ENCODE measurements at regions not wholly inside any gene's neighbourhood (a gene's known extent, or its start where the extent isn't known, plus 50 kb on each side); places are given as distances from the start of the nearest gene placed in this dataset.

- TF ChIP-seq, protein P1, sequence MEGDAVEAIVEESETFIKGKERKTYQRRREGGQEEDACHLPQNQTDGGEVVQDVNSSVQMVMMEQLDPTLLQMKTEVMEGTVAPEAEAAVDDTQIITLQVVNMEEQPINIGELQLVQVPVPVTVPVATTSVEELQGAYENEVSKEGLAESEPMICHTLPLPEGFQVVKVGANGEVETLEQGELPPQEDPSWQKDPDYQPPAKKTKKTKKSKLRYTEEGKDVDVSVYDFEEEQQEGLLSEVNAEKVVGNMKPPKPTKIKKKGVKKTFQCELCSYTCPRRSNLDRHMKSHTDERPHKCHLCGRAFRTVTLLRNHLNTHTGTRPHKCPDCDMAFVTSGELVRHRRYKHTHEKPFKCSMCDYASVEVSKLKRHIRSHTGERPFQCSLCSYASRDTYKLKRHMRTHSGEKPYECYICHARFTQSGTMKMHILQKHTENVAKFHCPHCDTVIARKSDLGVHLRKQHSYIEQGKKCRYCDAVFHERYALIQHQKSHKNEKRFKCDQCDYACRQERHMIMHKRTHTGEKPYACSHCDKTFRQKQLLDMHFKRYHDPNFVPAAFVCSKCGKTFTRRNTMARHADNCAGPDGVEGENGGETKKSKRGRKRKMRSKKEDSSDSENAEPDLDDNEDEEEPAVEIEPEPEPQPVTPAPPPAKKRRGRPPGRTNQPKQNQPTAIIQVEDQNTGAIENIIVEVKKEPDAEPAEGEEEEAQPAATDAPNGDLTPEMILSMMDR (IDR thresholded peaks at IDR 0.05) = no peak
- no peak for TF ChIP-seq POLR2A (IDR thresholded peaks at IDR 0.05)
These were observed 178.7 kb upstream of the FAT1 start for GRCh38 chr4:186902361-186902760.

Data from body of pancreas (tissue), 4 donors.